Prostate gland (tissue), 2 donors: ENCODE measurements at regions not wholly inside any gene's neighbourhood (a gene's known extent, or its start where the extent isn't known, plus 50 kb on each side); places are given as distances from the start of the nearest gene placed in this dataset.

ENCODE experiments used
- POLR2A ChIP-seq: fragments of 450-650 bp; IDR thresholded peaks from one replicate; pipeline ENCODE4 v1.6.1; 2016; ENCODE audit warnings: antibody characterized with exemption, mild to moderate bottlenecking
- POLR2AphosphoS5 ChIP-seq: sonication (generic); formaldehyde crosslinking; IDR thresholded peaks from one replicate; pipeline ENCODE4 v1.6.1; 2017; ENCODE audit warnings: antibody characterized with exemption
- TF ChIP-seq, protein P1 (sequence below), 4 experiments: fragments of 200-600 bp in 2 of 4; fragments of 450-650 bp in 2 of 4; sonication (generic) in 2 of 4; IDR thresholded peaks; 1 replicate in 3 of 4; 2 replicates in 1 of 4; pipeline ENCODE4 v1.5.1; 2016 to 2019; ENCODE audit warnings: antibody characterized with exemption in 4 of 4, mild to moderate bottlenecking in 2 of 4, moderate library complexity in 2 of 4

DNA sequence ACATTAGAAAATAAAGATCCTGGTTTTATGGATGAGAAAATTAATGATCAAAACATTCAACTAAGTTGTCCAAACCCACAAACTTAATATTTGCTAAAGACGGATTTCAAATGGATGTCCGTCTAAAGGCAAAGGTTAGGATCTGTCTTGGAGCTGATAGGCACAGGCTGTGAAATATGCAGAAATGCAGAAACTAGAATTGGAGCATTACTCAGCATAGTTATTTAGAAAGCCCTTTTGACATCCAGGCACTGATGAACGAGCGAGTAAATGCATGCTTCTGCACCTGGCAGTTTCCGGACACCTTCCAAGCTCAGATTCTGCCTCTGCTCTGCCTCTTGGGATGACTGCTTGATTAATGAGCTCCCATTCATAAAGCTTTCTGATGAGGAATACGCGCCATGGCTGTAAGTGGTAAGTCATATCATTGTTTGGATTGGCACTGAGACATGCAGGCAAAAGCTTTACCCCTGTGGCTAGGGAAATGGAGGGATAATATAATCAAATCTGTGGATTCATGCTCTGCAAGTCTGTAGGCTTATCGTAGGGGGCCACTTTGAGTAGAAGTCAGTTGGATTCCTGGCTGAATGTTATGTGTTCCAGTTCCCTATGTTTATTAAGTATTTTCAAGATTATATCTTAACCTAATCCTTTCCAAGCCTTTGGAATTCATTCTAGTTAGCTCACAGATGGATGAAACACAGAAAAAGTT lies 2176.3 kb upstream of the CELF4 start:
- TF ChIP-seq POLR2A (no peak), POLR2AphosphoS5 (no peak)
- TF ChIP-seq, protein P1, sequence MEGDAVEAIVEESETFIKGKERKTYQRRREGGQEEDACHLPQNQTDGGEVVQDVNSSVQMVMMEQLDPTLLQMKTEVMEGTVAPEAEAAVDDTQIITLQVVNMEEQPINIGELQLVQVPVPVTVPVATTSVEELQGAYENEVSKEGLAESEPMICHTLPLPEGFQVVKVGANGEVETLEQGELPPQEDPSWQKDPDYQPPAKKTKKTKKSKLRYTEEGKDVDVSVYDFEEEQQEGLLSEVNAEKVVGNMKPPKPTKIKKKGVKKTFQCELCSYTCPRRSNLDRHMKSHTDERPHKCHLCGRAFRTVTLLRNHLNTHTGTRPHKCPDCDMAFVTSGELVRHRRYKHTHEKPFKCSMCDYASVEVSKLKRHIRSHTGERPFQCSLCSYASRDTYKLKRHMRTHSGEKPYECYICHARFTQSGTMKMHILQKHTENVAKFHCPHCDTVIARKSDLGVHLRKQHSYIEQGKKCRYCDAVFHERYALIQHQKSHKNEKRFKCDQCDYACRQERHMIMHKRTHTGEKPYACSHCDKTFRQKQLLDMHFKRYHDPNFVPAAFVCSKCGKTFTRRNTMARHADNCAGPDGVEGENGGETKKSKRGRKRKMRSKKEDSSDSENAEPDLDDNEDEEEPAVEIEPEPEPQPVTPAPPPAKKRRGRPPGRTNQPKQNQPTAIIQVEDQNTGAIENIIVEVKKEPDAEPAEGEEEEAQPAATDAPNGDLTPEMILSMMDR (IDR thresholded peaks at IDR 0.05): no peak
